ENCODE measurements at regions not wholly inside any gene's neighbourhood (a gene's known extent, or its start where the extent isn't known, plus 50 kb on each side); places are given as distances from the start of the nearest gene placed in this dataset.

GRCh38 chr7:50939021-50939420, 156.3 kb upstream of the GRB10 start:
- TF ChIP-seq CTCF (conservative IDR thresholded peaks at IDR 0.05; ENCODE audit: low read length) (no peak), EZH2phosphoT487 (IDR thresholded peaks at IDR 0.05; ENCODE audit: borderline replicate concordance) (no peak)

All from Loucy (cell line).